Heart left ventricle (tissue), 16 donors: ENCODE measurements at regions not wholly inside any gene's neighbourhood (a gene's known extent, or its start where the extent isn't known, plus 50 kb on each side); places are given as distances from the start of the nearest gene placed in this dataset.

ENCODE experiments used
- ATAC-seq, 4 donors: fragments of 200-7000 bp; cut with Tn5 transposase; one replicate each; pipeline ENCODE4 v1.9.1; 2020 to 2022; ENCODE audit warnings: moderate library complexity in 4 of 4, mild to moderate bottlenecking in 3 of 4, moderate number of reproducible peaks in 1 of 4
- DNase-seq, 5 donors: peaks; one replicate each; pipeline ENCODE4 v3.0.0-alpha.2; 2020
- H3K27ac ChIP-seq, 12 donors: fragments of 200-600 bp; sonication (generic) in 4 of 12; one replicate each; pipeline versions ENCODE4 v1.5.0 to v1.8.0; 2016 to 2022; ENCODE audit warnings: mild to moderate bottlenecking in 2 of 12
- H3K27me3 ChIP-seq, 9 donors: fragments of 200-600 bp; sonication (generic) in 2 of 9; one replicate each; pipeline versions ENCODE4 v1.5.1 to v1.8.0; 2016 to 2022; ENCODE audit warnings: mild to moderate bottlenecking in 3 of 9
- H3K36me3 ChIP-seq, 9 donors: fragments of 200-600 bp; sonication (generic) in 2 of 9; one replicate each; pipeline versions ENCODE4 v1.5.0 to v1.8.0; 2018 to 2022; ENCODE audit warnings: mild to moderate bottlenecking in 2 of 9
- H3K4me1 ChIP-seq, 12 donors: fragments of 200-600 bp; sonication (generic) in 4 of 12; one replicate each; pipeline versions ENCODE4 v1.5.0 to v1.8.0; 2016 to 2022; ENCODE audit warnings: mild to moderate bottlenecking in 3 of 12
- H3K4me3 ChIP-seq, 12 donors: fragments of 200-600 bp; sonication (generic) in 4 of 12; one replicate each; pipeline versions ENCODE4 v1.5.0 to v1.8.0; 2017 to 2022; ENCODE audit warnings: mild to moderate bottlenecking in 9 of 12, moderate library complexity in 4 of 12
- H3K9me3 ChIP-seq, 12 donors: fragments of 200-600 bp; sonication (generic) in 4 of 12; one replicate each; pipeline versions ENCODE4 v1.5.0 to v1.8.0; 2016 to 2022; ENCODE audit warnings: mild to moderate bottlenecking in 1 of 12
- POLR2A ChIP-seq, 2 donors: fragments of 450-650 bp; IDR thresholded peaks; one replicate each; pipeline ENCODE4 v1.6.1; 2017; ENCODE audit warnings: antibody characterized with exemption in 2 of 2, mild to moderate bottlenecking in 2 of 2, moderate library complexity in 2 of 2
- WGBS, 4 donors: extraction: QIAGEN DNeasy Blood & Tissue Kit in 2 of 4; methylation state at CpG; one replicate each; pipeline versions ENCODE4 v1.1.5 to v1.1.7; 2013 to 2018; 5-methylcytosine and 5-hydroxymethylcytosine counted together
- intact Hi-C, 10 donors: fragments of 100-400 bp; cut with DNase I; formaldehyde crosslinking; loops; one replicate each; pipeline versions ENCODE4 v1.11.1 to v1.14.2; 2022
- TF ChIP-seq, protein P1 (sequence below), 12 donors: fragments of 200-600 bp; sonication (generic) in 4 of 12; IDR thresholded peaks; one replicate each; pipeline versions ENCODE4 v1.5.0 to v1.8.0; 2018 to 2022; ENCODE audit warnings: antibody characterized with exemption in 12 of 12, mild to moderate bottlenecking in 5 of 12
- donor health status: ischemic (EF 13 %, LVEDD 7.1; RV severe dilation, severe dysfunction).
- donor health status: healthy with polysubstance abuse.
- donor health status: DM: no; HTN: yes; CAD: no.
- donor health status: DM: no; HTN: no; CAD: no.
- donor health status: ischemic (EF 25% LVEDD 6.9; RV normal size, moderate dysfunction).
- donor health status: ischemic (EF 25% LVEDD 5.7; RV mildly dilated, moderate dysfunction).
- donor health status: healthy.
- donor health status: DM: yes; HTN: yes; CAD: no.
- donor health status: ischemic (EF 35%, LVEDD 5.7; RV mildly dilated, moderate dysfunction).
- donor health status: nonischemic (EF 11% LVEDD 7.7; RV severe dilation, severe dysfunction).
- donor health status: DM: yes; HTN: yes; CAD: no.
- donor health status: PGD.
- donor health status: ischemic (EF 29% LVEDD 5.4; RV normal size, mild dysfunction).
- donor health status: nonischemic (EF 23%, LVEDD 6.1; RV moderate dilation, normal function).

DNA sequence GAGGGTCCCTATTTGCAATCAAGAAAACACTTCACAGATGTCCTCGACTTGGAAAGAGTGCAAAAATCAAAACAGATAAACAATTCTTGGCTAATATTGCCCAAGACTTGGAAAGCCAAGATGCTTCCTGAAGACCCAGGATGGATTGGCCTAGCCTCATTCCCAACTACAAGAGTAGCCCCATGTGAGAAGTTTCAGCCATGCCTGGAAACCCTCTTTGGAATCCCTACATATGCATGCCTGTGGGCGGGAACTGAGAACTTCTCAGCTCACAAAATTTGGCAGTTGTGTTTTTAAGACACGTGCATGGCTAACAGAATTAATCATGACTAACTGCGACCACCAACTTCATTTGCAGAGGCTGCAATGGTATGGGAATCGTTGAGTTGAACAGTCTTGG is 283.2 kb upstream of the TBX3 start:
- intact Hi-C loops, result loop anchor here in 1 of 10 donors (10.0 kb wide), 1 partner anchor 948 kb away; no protein-coding TSS in a partner anchor
- 81 to 90% (median 86%) methylated on average over 5 of the region's 5 CpGs for WGBS, 4 donors
- ATAC-seq (no peak), DNase-seq (no peak)
- no peaks in the 10 kb centered on the region for H3K36me3 ChIP-seq
- no peaks in the 10 kb centered on the region for H3K4me1 ChIP-seq
- no peak overlapping the region for H3K27ac ChIP-seq
- TF ChIP-seq, protein P1, sequence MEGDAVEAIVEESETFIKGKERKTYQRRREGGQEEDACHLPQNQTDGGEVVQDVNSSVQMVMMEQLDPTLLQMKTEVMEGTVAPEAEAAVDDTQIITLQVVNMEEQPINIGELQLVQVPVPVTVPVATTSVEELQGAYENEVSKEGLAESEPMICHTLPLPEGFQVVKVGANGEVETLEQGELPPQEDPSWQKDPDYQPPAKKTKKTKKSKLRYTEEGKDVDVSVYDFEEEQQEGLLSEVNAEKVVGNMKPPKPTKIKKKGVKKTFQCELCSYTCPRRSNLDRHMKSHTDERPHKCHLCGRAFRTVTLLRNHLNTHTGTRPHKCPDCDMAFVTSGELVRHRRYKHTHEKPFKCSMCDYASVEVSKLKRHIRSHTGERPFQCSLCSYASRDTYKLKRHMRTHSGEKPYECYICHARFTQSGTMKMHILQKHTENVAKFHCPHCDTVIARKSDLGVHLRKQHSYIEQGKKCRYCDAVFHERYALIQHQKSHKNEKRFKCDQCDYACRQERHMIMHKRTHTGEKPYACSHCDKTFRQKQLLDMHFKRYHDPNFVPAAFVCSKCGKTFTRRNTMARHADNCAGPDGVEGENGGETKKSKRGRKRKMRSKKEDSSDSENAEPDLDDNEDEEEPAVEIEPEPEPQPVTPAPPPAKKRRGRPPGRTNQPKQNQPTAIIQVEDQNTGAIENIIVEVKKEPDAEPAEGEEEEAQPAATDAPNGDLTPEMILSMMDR (IDR thresholded peaks at IDR 0.05), result no peak
- TF ChIP-seq POLR2A (IDR thresholded peaks at IDR 0.05), result no peak
- H3K9me3 ChIP-seq, result peaks cover 0 to 3% (median 0%) of the 10 kb centered on the region in 12 donors
- H3K4me3 ChIP-seq, result no peak overlapping the region
- H3K27me3 ChIP-seq, result no peaks in the 10 kb centered on the region

DNA sequence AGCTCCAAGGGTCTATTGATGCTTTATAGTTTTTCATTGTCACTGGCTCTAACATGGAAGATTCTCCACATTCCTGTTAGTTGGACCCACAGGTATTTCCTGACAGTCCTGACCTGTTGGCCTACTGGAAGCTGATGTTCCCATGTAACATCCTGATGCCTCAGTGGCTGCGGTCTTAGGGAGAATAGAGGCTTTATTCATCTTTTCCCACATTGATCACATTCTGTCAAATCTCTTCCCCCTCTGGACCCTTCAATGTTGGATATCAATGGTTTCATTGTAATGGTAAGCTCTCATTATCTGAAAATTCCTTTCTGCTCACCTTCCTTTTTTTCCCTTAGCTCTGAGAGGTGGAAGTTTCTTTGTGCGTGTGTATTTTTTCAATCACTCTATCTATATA is 280.9 kb upstream of the TBX3 start:
- DNase-seq (no peak), ATAC-seq (no peak)
- no peak overlapping the region for H3K4me3 ChIP-seq
- WGBS, 4 donors, result 94 to 98% (median 96%) methylated on average over 2 of the region's 2 CpGs
- H3K27me3 ChIP-seq, result no peaks in the 10 kb centered on the region
- intact Hi-C loops, result loop anchor here in 1 of 10 donors (10.0 kb wide), 1 partner anchor 950 kb away; no protein-coding TSS in a partner anchor
- no peak overlapping the region for H3K27ac ChIP-seq
- no peaks in the 10 kb centered on the region for H3K4me1 ChIP-seq
- H3K36me3 ChIP-seq, result no peaks in the 10 kb centered on the region
- TF ChIP-seq POLR2A (IDR thresholded peaks at IDR 0.05), result no peak
- TF ChIP-seq, protein P1 (IDR thresholded peaks at IDR 0.05), result no peak
- peaks cover 0 to 3% (median 0%) of the 10 kb centered on the region in 12 donors for H3K9me3 ChIP-seq

DNA sequence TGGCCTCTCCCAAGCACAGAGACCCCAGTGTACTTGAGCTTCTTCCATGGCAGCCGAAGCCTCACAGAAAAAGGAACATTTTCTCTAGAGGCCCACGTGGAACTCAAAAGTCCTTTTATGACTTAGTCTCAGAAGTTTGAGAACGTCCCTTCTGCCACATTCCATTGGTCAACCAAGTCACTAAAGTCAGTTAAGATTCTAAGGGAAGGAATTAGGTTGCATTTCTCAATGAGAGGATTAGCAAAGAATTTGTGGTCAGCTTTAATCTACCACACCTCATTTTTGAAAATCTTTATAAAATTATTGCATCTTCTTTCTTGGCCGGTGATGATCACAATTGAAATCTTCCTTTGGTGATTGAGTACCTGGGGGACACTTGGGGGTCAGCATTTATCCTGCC is 279.9 kb upstream of the TBX3 start:
- H3K4me3 ChIP-seq, result no peak overlapping the region
- H3K9me3 ChIP-seq, result peaks cover 0 to 3% (median 0%) of the 10 kb centered on the region in 12 donors
- DNase-seq, result no peak
- 87 to 96% (median 88%) methylated on average over 4 of the region's 4 CpGs for WGBS, 4 donors
- intact Hi-C loops, result loop anchor here in 1 of 10 donors (10.0 kb wide), 1 partner anchor 951 kb away; no protein-coding TSS in a partner anchor
- H3K27me3 ChIP-seq, result no peaks in the 10 kb centered on the region
- H3K36me3 ChIP-seq, result no peaks in the 10 kb centered on the region
- no peak for TF ChIP-seq POLR2A (IDR thresholded peaks at IDR 0.05)
- TF ChIP-seq, protein P1 (IDR thresholded peaks at IDR 0.05), result no peak
- no peaks in the 10 kb centered on the region for H3K4me1 ChIP-seq
- no peak overlapping the region for H3K27ac ChIP-seq
- ATAC-seq, result no peak

- Histone ChIP-seq H3K36me3 (no peaks in the 10 kb centered on the region), H3K27me3 (no peaks in the 10 kb centered on the region), H3K4me3 (no peak overlapping the region), H3K4me1 (no peaks in the 10 kb centered on the region), H3K27ac (no peak overlapping the region), H3K9me3 (peaks cover 0 to 3% (median 0%) of the 10 kb centered on the region in 12 donors)
- intact Hi-C loops, result loop anchor here in 1 of 10 donors (10.0 kb wide), 1 partner anchor 953 kb away; no protein-coding TSS in a partner anchor
- TF ChIP-seq, protein P1 (IDR thresholded peaks at IDR 0.05), result no peak
- no peak for TF ChIP-seq POLR2A (IDR thresholded peaks at IDR 0.05)
- 56 to 74% (median 65%) methylated on average over 7 of the region's 7 CpGs for WGBS, 4 donors
- DNase-seq (no peak), ATAC-seq (no peak)
These were observed 277.5 kb upstream of the TBX3 start for GRCh38 chr12:114961491-114961890.
